Stomach (tissue), 8 donors: ENCODE measurements at regions not wholly inside any gene's neighbourhood (a gene's known extent, or its start where the extent isn't known, plus 50 kb on each side); places are given as distances from the start of the nearest gene placed in this dataset.

Experiments used
- DNase-seq, 2 donors: peaks; one replicate each; pipeline versions ENCODE4 v3.0.0 to v3.0.0-alpha.2; 2013 to 2019
- H3K27ac ChIP-seq, 5 donors: fragments of 200-600 bp in 4 of 5; sonication (generic) in 4 of 5; one replicate each; pipeline ENCODE4 v1.5.1; 2013 to 2019; ENCODE audit warnings: mild to moderate bottlenecking in 1 of 5, moderate library complexity in 1 of 5
- H3K27me3 ChIP-seq, 3 donors: fragments of 200-600 bp; sonication (generic); one replicate each; pipeline ENCODE4 v1.5.1; 2017 to 2019; ENCODE audit warnings: mixed run types in 1 of 3
- H3K36me3 ChIP-seq, 4 donors: fragments of 200-600 bp; sonication (generic); 1 replicate in 3 of 4; 2 replicates in 1 of 4; pipeline ENCODE4 v1.5.1; 2016 to 2019
- H3K4me1 ChIP-seq, 4 donors: fragments of 200-600 bp; sonication (generic); one replicate each; pipeline ENCODE4 v1.5.1; 2016 to 2019
- H3K4me3 ChIP-seq, 4 donors: fragments of 200-600 bp; sonication (generic) in 3 of 4; one replicate each; pipeline ENCODE4 v1.5.1; 2016 to 2019; ENCODE audit warnings: mild to moderate bottlenecking in 1 of 4
- H3K9me3 ChIP-seq, 4 donors: fragments of 200-600 bp; sonication (generic); one replicate each; pipeline ENCODE4 v1.5.1; 2016 to 2019
- EP300 ChIP-seq: sonication (generic); formaldehyde crosslinking; IDR thresholded peaks from one replicate; pipeline ENCODE4 v1.6.1; 2017; ENCODE audit warnings: antibody characterized with exemption
- POLR2A ChIP-seq, 4 donors: fragments of 450-650 bp; IDR thresholded peaks; one replicate each; pipeline ENCODE4 v1.6.1; 2016; ENCODE audit warnings: antibody characterized with exemption in 4 of 4, control low read depth in 2 of 4, mild to moderate bottlenecking in 1 of 4, moderate library complexity in 1 of 4
- POLR2AphosphoS5 ChIP-seq, 3 donors: sonication (generic); formaldehyde crosslinking; IDR thresholded peaks; one replicate each; pipeline ENCODE4 v1.6.1; 2016; ENCODE audit warnings: antibody characterized with exemption in 3 of 3
- WGBS, 5 donors: extraction: QIAGEN DNeasy Blood & Tissue Kit in 3 of 5; methylation state at CpG; one replicate each; pipeline versions ENCODE4 v1.1.5 to v1.1.7; 2013 to 2018; 5-methylcytosine and 5-hydroxymethylcytosine counted together
- intact Hi-C: fragments of 100-400 bp; cut with DNase I; formaldehyde crosslinking; loops from one replicate; pipeline ENCODE4 v1.15.1; 2023; ENCODE audit warnings: low total_unique reads
- TF ChIP-seq, protein P1 (sequence below), 7 experiments: fragments of 450-650 bp in 4 of 7; fragments of 200-600 bp in 3 of 7; sonication (generic) in 3 of 7; IDR thresholded peaks; one replicate each; pipeline ENCODE4 v1.5.1; 2016 to 2019; ENCODE audit warnings: antibody characterized with exemption in 7 of 7, control low read depth in 2 of 7, mild to moderate bottlenecking in 1 of 7
- donor health status: healthy with polysubstance abuse.
- donor health status: Bipolar disorder and iron deficiency.
- donor health status: healthy.

GRCh38 chr7:34487391-34488115 lies 170.5 kb upstream of the NPSR1 start:
- no peaks in the 10 kb centered on the region for H3K27me3 ChIP-seq
- H3K27ac ChIP-seq, result no peak overlapping the region
- WGBS, 5 donors, result 59 to 75% (median 67%) methylated on average over 3 of the region's 3 CpGs
- TF ChIP-seq EP300 (no peak), POLR2A (IDR thresholded peaks at IDR 0.05) (no peak), POLR2AphosphoS5 (IDR thresholded peaks at IDR 0.05) (no peak)
- TF ChIP-seq, protein P1, sequence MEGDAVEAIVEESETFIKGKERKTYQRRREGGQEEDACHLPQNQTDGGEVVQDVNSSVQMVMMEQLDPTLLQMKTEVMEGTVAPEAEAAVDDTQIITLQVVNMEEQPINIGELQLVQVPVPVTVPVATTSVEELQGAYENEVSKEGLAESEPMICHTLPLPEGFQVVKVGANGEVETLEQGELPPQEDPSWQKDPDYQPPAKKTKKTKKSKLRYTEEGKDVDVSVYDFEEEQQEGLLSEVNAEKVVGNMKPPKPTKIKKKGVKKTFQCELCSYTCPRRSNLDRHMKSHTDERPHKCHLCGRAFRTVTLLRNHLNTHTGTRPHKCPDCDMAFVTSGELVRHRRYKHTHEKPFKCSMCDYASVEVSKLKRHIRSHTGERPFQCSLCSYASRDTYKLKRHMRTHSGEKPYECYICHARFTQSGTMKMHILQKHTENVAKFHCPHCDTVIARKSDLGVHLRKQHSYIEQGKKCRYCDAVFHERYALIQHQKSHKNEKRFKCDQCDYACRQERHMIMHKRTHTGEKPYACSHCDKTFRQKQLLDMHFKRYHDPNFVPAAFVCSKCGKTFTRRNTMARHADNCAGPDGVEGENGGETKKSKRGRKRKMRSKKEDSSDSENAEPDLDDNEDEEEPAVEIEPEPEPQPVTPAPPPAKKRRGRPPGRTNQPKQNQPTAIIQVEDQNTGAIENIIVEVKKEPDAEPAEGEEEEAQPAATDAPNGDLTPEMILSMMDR (IDR thresholded peaks at IDR 0.05), result no peak
- intact Hi-C loops, result no loop called here
- no peaks in the 10 kb centered on the region for H3K9me3 ChIP-seq
- no peaks in the 10 kb centered on the region for H3K4me1 ChIP-seq
- DNase-seq, result no peak
- no peaks in the 10 kb centered on the region for H3K36me3 ChIP-seq
- no peak overlapping the region for H3K4me3 ChIP-seq

- H3K27ac ChIP-seq, result no peak overlapping the region
- intact Hi-C loops, result no loop called here
- H3K27me3 ChIP-seq, result no peaks in the 10 kb centered on the region
- TF ChIP-seq, protein P1 (IDR thresholded peaks at IDR 0.05), result no peak
- TF ChIP-seq POLR2A (IDR thresholded peaks at IDR 0.05), result no peak
- no peak for TF ChIP-seq POLR2AphosphoS5 (IDR thresholded peaks at IDR 0.05)
- no peak for TF ChIP-seq EP300
- no peaks in the 10 kb centered on the region for H3K36me3 ChIP-seq
- WGBS, 5 donors, result 72 to 89% (median 77%) methylated on average over 4 of the region's 4 CpGs
- no peak for DNase-seq
- H3K4me3 ChIP-seq, result no peak overlapping the region
- no peaks in the 10 kb centered on the region for H3K4me1 ChIP-seq
- H3K9me3 ChIP-seq, result no peaks in the 10 kb centered on the region
These were observed 169.3 kb upstream of the NPSR1 start for GRCh38 chr7:34488766-34489165.

DNA sequence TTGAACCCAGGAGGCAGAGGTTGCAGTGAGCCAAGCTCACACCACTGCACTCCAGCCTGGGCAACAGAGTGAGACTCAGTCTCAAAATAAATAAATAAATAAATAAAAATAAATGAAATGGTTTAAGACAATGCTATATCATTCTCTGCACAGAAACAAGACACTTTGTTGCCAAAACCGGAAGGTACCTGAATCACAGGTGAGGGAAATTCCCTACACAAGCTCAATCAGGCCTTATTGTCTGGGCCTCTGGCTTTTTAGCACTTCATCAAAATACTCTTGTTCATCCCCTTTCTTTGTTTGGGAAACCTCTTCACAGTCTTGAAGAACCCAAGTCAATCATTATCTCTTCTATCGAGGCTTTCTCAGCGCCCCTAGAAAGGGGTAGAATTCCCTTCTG lies 166.1 kb upstream of the NPSR1 start:
- intact Hi-C loops, result no loop called here
- H3K4me1 ChIP-seq, result no peaks in the 10 kb centered on the region

GRCh38 chr7:34493752-34494151 lies 164.3 kb upstream of the NPSR1 start:
- Histone ChIP-seq H3K4me1 (no peaks in the 10 kb centered on the region), H3K9me3 (no peaks in the 10 kb centered on the region), H3K27me3 (no peaks in the 10 kb centered on the region), H3K27ac (no peak overlapping the region), H3K4me3 (no peak overlapping the region), H3K36me3 (no peaks in the 10 kb centered on the region)
- no peak for DNase-seq
- intact Hi-C loops, result no loop called here
- TF ChIP-seq EP300, result no peak
- TF ChIP-seq, protein P1 (IDR thresholded peaks at IDR 0.05), result no peak
- TF ChIP-seq POLR2AphosphoS5 (IDR thresholded peaks at IDR 0.05), result no peak
- no peak for TF ChIP-seq POLR2A (IDR thresholded peaks at IDR 0.05)
- WGBS, 5 donors, result 79 to 91% (median 83%) methylated on average over 4 of the region's 4 CpGs

More for the DNA sequence above, 166.1 kb upstream of the NPSR1 start:
- 82 to 94% (median 89%) methylated on average over 3 of the region's 3 CpGs for WGBS, 5 donors
- H3K27ac ChIP-seq, result no peak overlapping the region
- no peaks in the 10 kb centered on the region for H3K27me3 ChIP-seq
- DNase-seq, result no peak
- H3K36me3 ChIP-seq, result no peaks in the 10 kb centered on the region
- no peaks in the 10 kb centered on the region for H3K9me3 ChIP-seq
- TF ChIP-seq, protein P1 (IDR thresholded peaks at IDR 0.05), result no peak
- TF ChIP-seq POLR2AphosphoS5 (IDR thresholded peaks at IDR 0.05) (no peak), EP300 (no peak), POLR2A (IDR thresholded peaks at IDR 0.05) (no peak)
- H3K4me3 ChIP-seq, result no peak overlapping the region
